GM13976 (cell line): ENCODE measurements at regions not wholly inside any gene's neighbourhood (a gene's known extent, or its start where the extent isn't known, plus 50 kb on each side); places are given as distances from the start of the nearest gene placed in this dataset.

Source experiments
- DNase-seq: peaks from one replicate; pipeline ENCODE4 v3.0.0; 2012; ENCODE audit warnings: low spot score
- CTCF ChIP-seq: IDR thresholded peaks from 2 replicates; pipeline ENCODE4 v1.5.1; 2012; ENCODE audit warnings: borderline replicate concordance, mild to moderate bottlenecking; ENCODE audit not compliant: insufficient read depth; ENCODE audit errors: extremely low read depth, missing control alignments, control extremely low read depth
- in situ Hi-C: fragments of 300-500 bp; cut with MboI; formaldehyde crosslinking; loops from one replicate; pipeline ENCODE4 v1.12.0; 2022; ENCODE audit warnings: low sequenced_read_pairs, mixed read lengths, inconsistent platforms; ENCODE audit not compliant: unreplicated experiment

- no peak for TF ChIP-seq CTCF
- no peak for DNase-seq
- in situ Hi-C loops = no loop called here
Measured at GRCh38 chr9:23342291-23342690, 483.7 kb downstream of the ELAVL2 start.

GRCh38 chr9:23343226-23343625 is 482.8 kb downstream of the ELAVL2 start:
- in situ Hi-C loops = no loop called here
- no peak for TF ChIP-seq CTCF
- no peak for DNase-seq

- DNase-seq = no peak
- in situ Hi-C loops = no loop called here
- TF ChIP-seq CTCF = no peak
Measured at GRCh38 chr9:23361096-23361495, 464.9 kb downstream of the ELAVL2 start.

GRCh38 chr9:23372703-23373102 is 453.3 kb downstream of the ELAVL2 start:
- in situ Hi-C loops = no loop called here
- no peak for TF ChIP-seq CTCF
- no peak for DNase-seq

- no peak for DNase-seq
- no peak for TF ChIP-seq CTCF
- in situ Hi-C loops = no loop called here
Measured at GRCh38 chr9:23375511-23375910, 450.5 kb downstream of the ELAVL2 start.

GRCh38 chr9:23379842-23380241 is 446.2 kb downstream of the ELAVL2 start:
- no peak for TF ChIP-seq CTCF
- in situ Hi-C loops = no loop called here
- DNase-seq = no peak

GRCh38 chr9:23380821-23381220 is 445.2 kb downstream of the ELAVL2 start:
- in situ Hi-C loops = no loop called here
- TF ChIP-seq CTCF = no peak
- no peak for DNase-seq
